ENCODE measurements at regions not wholly inside any gene's neighbourhood (a gene's known extent, or its start where the extent isn't known, plus 50 kb on each side); places are given as distances from the start of the nearest gene placed in this dataset.

GRCh38 chr10:3421537-3422257 lies 249.1 kb upstream of the PITRM1 start:
- Mint-ChIP-seq H3K36me3 (no peaks in the 10 kb centered on the region), H3K4me3 (peak overlapping the region in 1 of 10 donors; percentile 27), H3K27ac (peak overlapping the region in 1 of 10 donors; percentile 30), H3K4me1 (peaks cover 9 to 13% (median 10%) of the 10 kb centered on the region in 4 donors), H3K9me3 (no peaks in the 10 kb centered on the region), H3K27me3 (peaks cover 4 to 45% (median 20%) of the 10 kb centered on the region in 5 donors)
- ATAC-seq, result no peak
- no peak for DNase-seq
- POLR2A ChIA-PET, result no interaction called here

GRCh38 chr10:3420527-3421469 lies 248.2 kb upstream of the PITRM1 start:
- ATAC-seq (no peak), DNase-seq (no peak)
- Mint-ChIP-seq H3K27ac (no peak overlapping the region), H3K4me1 (peaks cover 9 to 13% (median 10%) of the 10 kb centered on the region in 4 donors), H3K4me3 (no peak overlapping the region), H3K27me3 (peaks cover 4 to 44% (median 20%) of the 10 kb centered on the region in 5 donors), H3K9me3 (no peaks in the 10 kb centered on the region), H3K36me3 (no peaks in the 10 kb centered on the region)
- POLR2A ChIA-PET, result no interaction called here

- no peaks in the 10 kb centered on the region for H3K9me3 Mint-ChIP-seq
- ATAC-seq (no peak), DNase-seq (no peak)
- no peaks in the 10 kb centered on the region for H3K36me3 Mint-ChIP-seq
- peaks cover 4 to 35% (median 20%) of the 10 kb centered on the region in 5 donors for H3K27me3 Mint-ChIP-seq
- H3K4me3 Mint-ChIP-seq, result no peak overlapping the region
- POLR2A ChIA-PET, result no interaction called here
- peaks cover 9 to 13% (median 10%) of the 10 kb centered on the region in 4 donors for H3K4me1 Mint-ChIP-seq
- H3K27ac Mint-ChIP-seq, result no peak overlapping the region
Observed at GRCh38 chr10:3419719-3420495, 247.3 kb upstream of the PITRM1 start.

GRCh38 chr10:3418926-3419325 lies 246.3 kb upstream of the PITRM1 start:
- ATAC-seq, result no peak
- Mint-ChIP-seq H3K4me1 (peaks cover 5 to 13% (median 10%) of the 10 kb centered on the region in 4 donors), H3K27ac (peak overlapping the region in 1 of 10 donors; percentile 20), H3K4me3 (no peak overlapping the region), H3K9me3 (no peaks in the 10 kb centered on the region), H3K27me3 (peaks cover 4 to 25% (median 19%) of the 10 kb centered on the region in 5 donors), H3K36me3 (no peaks in the 10 kb centered on the region)
- DNase-seq, result no peak
- POLR2A ChIA-PET, result no interaction called here

GRCh38 chr10:3418041-3418754 lies 245.6 kb upstream of the PITRM1 start:
- DNase-seq (no peak), ATAC-seq (no peak)
- H3K27ac Mint-ChIP-seq, result no peak overlapping the region
- peaks cover 5 to 13% (median 10%) of the 10 kb centered on the region in 4 donors for H3K4me1 Mint-ChIP-seq
- H3K9me3 Mint-ChIP-seq, result no peaks in the 10 kb centered on the region
- no peaks in the 10 kb centered on the region for H3K36me3 Mint-ChIP-seq
- no peak overlapping the region for H3K4me3 Mint-ChIP-seq
- peaks cover 4 to 18% (median 15%) of the 10 kb centered on the region in 5 donors for H3K27me3 Mint-ChIP-seq
- POLR2A ChIA-PET, result no interaction called here

- ATAC-seq, result no peak
- H3K9me3 Mint-ChIP-seq, result no peaks in the 10 kb centered on the region
- peaks cover 5 to 13% (median 11%) of the 10 kb centered on the region in 4 donors for H3K4me1 Mint-ChIP-seq
Observed at GRCh38 chr10:3417096-3417495, 244.5 kb upstream of the PITRM1 start.

GRCh38 chr10:3415878-3416605 lies 243.5 kb upstream of the PITRM1 start:
- no peak overlapping the region for H3K27ac Mint-ChIP-seq
- DNase-seq, result no peak
- peaks cover 4 to 16% (median 11%) of the 10 kb centered on the region in 5 donors for H3K27me3 Mint-ChIP-seq
- H3K4me3 Mint-ChIP-seq, result no peak overlapping the region
- peaks cover 0 to 5% (median 0%) of the 10 kb centered on the region in 9 donors for H3K9me3 Mint-ChIP-seq
- POLR2A ChIA-PET, result no interaction called here
- peaks cover 5 to 13% (median 11%) of the 10 kb centered on the region in 4 donors for H3K4me1 Mint-ChIP-seq
- no peaks in the 10 kb centered on the region for H3K36me3 Mint-ChIP-seq
- ATAC-seq, result no peak

More at GRCh38 chr10:3417096-3417495, 244.5 kb upstream of the PITRM1 start:
- Mint-ChIP-seq H3K4me3 (no peak overlapping the region), H3K36me3 (no peaks in the 10 kb centered on the region), H3K27ac (no peak overlapping the region), H3K27me3 (peaks cover 4 to 16% (median 12%) of the 10 kb centered on the region in 5 donors)
- POLR2A ChIA-PET, result no interaction called here
- DNase-seq, result no peak

- H3K4me1 Mint-ChIP-seq, result peaks cover 0 to 6% (median 6%) of the 10 kb centered on the region in 4 donors
- no peak overlapping the region for H3K27ac Mint-ChIP-seq
- H3K9me3 Mint-ChIP-seq, result peaks cover 0 to 11% (median 0%) of the 10 kb centered on the region in 9 donors
- peaks cover 0 to 8% (median 5%) of the 10 kb centered on the region in 5 donors for H3K27me3 Mint-ChIP-seq
- POLR2A ChIA-PET, result no interaction called here
- DNase-seq (no peak), ATAC-seq (no peak)
- no peaks in the 10 kb centered on the region for H3K36me3 Mint-ChIP-seq
- H3K4me3 Mint-ChIP-seq, result no peak overlapping the region
Observed at GRCh38 chr10:3415038-3415736, 242.6 kb upstream of the PITRM1 start.

- peaks cover 0 to 11% (median 0%) of the 10 kb centered on the region in 9 donors for H3K9me3 Mint-ChIP-seq
- POLR2A ChIA-PET, result no interaction called here
Observed at GRCh38 chr10:3414667-3415023, 242.1 kb upstream of the PITRM1 start.

GRCh38 chr10:3413937-3414666 lies 241.5 kb upstream of the PITRM1 start:
- Mint-ChIP-seq H3K9me3 (peaks cover 0 to 11% (median 0%) of the 10 kb centered on the region in 9 donors), H3K27ac (no peak overlapping the region)
- ATAC-seq, result no peak

More at GRCh38 chr10:3414667-3415023, 242.1 kb upstream of the PITRM1 start:
- peaks cover 0 to 2% (median under 1%) of the 10 kb centered on the region in 4 donors for H3K4me1 Mint-ChIP-seq
- no peak overlapping the region for H3K4me3 Mint-ChIP-seq
- ATAC-seq, result no peak
- H3K27ac Mint-ChIP-seq, result no peak overlapping the region
- no peaks in the 10 kb centered on the region for H3K36me3 Mint-ChIP-seq
- DNase-seq, result no peak
- peaks cover 0 to 5% (median 4%) of the 10 kb centered on the region in 5 donors for H3K27me3 Mint-ChIP-seq

More at GRCh38 chr10:3413937-3414666, 241.5 kb upstream of the PITRM1 start:
- Mint-ChIP-seq H3K4me1 (peaks cover 0 to 2% (median 0%) of the 10 kb centered on the region in 4 donors), H3K36me3 (no peaks in the 10 kb centered on the region), H3K4me3 (peak overlapping the region in 1 of 10 donors; percentile 29), H3K27me3 (peaks cover 0 to 5% (median 3%) of the 10 kb centered on the region in 5 donors)
- POLR2A ChIA-PET, result interaction anchor here (0.6 kb wide), 1 partner anchor 531 kb away, joined by 3 read pairs; no protein-coding TSS in a partner anchor
- DNase-seq, result no peak
